Islet precursor cell (in vitro differentiated cells): ENCODE measurements at regions not wholly inside any gene's neighbourhood (a gene's known extent, or its start where the extent isn't known, plus 50 kb on each side); places are given as distances from the start of the nearest gene placed in this dataset.

Experiments
- DNase-seq: peaks from one replicate; pipeline ENCODE4 v3.0.0-alpha.2; 2018

- no peak for DNase-seq
Observed at GRCh38 chr6:29884261-29884660, 56.6 kb downstream of the HLA-G start.

DNA sequence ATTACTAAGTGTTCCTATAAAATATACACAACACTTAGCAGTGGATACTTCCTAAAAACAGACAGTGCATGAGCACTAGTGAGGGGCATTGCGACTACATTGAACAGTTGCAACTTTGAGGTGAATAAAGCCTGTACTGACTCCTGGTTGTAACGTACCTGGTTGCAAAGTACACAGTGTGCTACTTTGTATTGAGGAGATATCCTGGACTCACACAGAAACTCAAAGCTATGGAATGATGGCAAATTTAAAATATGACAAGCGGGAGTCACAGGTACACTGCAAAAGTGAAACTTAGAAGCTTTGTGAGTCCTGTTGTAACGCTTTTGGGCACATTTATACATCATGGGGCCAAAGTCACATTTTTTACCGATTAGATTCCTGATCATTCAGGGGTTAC is 55.6 kb upstream of the HLA-A start:
- DNase-seq = no peak

- no peak for DNase-seq
Observed at GRCh38 chr6:29887330-29887818, 55.0 kb upstream of the HLA-A start.

DNA sequence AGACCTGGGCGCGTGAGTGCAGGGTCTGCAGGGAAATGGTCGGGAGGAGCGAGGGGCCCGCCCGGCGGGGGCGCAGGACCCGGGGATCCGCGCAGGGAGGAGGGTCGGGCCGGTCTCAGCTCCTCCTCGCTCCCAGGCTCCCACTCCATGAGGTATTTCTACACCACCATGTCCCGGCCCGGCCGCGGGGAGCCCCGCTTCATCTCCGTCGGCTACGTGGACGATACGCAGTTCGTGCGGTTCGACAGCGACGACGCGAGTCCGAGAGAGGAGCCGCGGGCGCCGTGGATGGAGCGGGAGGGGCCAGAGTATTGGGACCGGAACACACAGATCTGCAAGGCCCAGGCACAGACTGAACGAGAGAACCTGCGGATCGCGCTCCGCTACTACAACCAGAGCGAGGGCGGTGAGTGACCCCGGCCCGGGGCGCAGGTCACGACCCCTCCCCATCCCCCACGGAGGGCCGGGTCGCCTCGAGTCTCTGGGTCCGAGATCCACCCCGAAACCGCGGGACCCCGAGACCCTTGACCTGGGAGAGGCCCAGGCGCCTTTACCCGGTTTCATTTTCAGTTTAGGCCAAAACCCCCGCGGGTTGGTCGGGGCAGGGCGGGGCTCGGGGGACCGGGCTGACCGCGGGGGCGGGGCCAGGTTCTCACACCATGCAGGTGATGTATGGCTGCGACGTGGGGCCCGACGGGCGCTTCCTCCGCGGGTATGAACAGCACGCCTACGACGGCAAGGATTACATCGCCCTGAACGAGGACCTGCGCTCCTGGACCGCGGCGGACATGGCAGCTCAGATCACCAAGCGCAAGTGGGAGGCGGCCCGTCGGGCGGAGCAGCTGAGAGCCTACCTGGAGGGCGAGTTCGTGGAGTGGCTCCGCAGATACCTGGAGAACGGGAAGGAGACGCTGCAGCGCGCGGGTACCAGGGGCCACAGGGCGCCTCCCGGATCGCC is 54.2 kb upstream of the HLA-A start:
- DNase-seq = peak; percentile 61
